ENCODE measurements at regions not wholly inside any gene's neighbourhood (a gene's known extent, or its start where the extent isn't known, plus 50 kb on each side); places are given as distances from the start of the nearest gene placed in this dataset.

DNA sequence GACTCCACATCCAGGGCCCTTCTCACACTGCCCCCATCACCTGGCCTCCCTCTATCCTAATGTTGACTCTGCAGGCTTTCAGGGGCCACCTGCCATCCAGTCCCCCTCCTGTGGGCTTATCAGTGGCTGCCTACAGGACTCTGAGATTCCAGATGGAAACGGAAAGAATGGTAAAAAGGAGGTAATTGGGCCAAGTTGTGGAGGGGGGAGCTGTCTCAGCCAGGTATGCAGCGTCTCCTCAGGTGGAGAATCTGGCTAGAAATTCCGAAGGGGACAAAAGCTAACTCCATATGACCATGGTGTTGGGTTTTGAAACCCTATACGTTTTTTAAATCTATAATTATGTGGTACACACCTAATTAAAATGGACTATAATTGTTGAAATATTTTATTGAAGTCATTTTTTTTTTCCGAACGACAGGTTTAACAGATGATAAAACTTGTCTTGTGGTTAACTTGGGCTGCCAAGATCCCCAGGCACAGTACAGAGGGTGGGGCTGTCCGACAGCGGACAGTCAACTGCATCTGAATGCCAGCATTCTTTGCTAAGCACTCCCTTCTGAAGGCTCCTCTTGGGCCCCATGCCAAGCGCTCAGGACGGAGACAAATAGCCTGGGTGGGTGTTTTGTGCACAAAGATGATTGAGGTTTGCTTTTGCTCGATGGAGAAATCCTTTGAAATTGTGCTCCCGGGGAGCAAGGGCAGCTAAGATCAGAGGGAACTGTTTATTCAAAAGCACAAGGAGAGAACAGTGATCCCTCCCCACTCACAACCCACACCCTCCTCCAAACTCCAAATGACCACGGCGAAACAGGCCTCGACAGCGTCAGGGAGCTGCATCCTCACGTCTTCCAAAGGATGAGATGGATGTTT, 365.6 kb downstream of the BCL11B start:
- CTCF ChIA-PET: no interaction called here
- TF ChIP-seq, protein P1, sequence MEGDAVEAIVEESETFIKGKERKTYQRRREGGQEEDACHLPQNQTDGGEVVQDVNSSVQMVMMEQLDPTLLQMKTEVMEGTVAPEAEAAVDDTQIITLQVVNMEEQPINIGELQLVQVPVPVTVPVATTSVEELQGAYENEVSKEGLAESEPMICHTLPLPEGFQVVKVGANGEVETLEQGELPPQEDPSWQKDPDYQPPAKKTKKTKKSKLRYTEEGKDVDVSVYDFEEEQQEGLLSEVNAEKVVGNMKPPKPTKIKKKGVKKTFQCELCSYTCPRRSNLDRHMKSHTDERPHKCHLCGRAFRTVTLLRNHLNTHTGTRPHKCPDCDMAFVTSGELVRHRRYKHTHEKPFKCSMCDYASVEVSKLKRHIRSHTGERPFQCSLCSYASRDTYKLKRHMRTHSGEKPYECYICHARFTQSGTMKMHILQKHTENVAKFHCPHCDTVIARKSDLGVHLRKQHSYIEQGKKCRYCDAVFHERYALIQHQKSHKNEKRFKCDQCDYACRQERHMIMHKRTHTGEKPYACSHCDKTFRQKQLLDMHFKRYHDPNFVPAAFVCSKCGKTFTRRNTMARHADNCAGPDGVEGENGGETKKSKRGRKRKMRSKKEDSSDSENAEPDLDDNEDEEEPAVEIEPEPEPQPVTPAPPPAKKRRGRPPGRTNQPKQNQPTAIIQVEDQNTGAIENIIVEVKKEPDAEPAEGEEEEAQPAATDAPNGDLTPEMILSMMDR (IDR thresholded peaks at IDR 0.05; ENCODE audit: insufficient read depth, low read length, missing control alignments): no peak
- H3K4me3 ChIP-seq (ENCODE audit: low read depth, low read length): no peak overlapping the region
- no peak for DNase-seq (ENCODE audit: low read depth, low spot score)
- POLR2A ChIA-PET: no interaction called here

- H3K4me3 ChIP-seq (ENCODE audit: low read depth, low read length): no peak overlapping the region
- DNase-seq (ENCODE audit: low read depth, low spot score): no peak
- ChIA-PET POLR2A (no interaction called here), CTCF (no interaction called here)
- TF ChIP-seq, protein P1 (IDR thresholded peaks at IDR 0.05; ENCODE audit: insufficient read depth, low read length, missing control alignments): no peak
Observed at GRCh38 chr14:98907271-98907670, 364.7 kb downstream of the BCL11B start.

DNA sequence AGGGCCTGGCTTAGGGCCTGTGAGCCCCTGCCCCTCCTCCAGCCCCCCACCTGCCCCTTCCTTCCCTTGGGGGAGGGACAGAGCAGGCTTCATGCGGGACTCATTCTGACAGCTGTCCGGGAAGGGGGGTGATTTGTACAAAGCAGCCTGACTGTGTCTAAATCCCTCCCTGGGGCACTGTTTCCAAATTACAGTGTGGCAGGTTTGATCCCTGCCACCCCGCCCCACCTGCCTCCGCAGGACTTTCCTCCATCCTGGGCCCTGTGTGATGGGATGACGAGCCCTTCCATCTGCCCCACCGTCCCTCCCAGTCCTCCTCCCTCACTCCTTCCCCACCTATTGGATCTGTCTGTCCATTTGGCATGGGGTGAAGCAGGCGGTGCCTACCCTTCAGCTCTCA, 363.9 kb downstream of the BCL11B start:
- TF ChIP-seq, protein P1 (IDR thresholded peaks at IDR 0.05; ENCODE audit: insufficient read depth, low read length, missing control alignments): no peak
- ChIA-PET POLR2A (no interaction called here), CTCF (no interaction called here)
- H3K4me3 ChIP-seq (ENCODE audit: low read depth, low read length): no peak overlapping the region
- no peak for DNase-seq (ENCODE audit: low read depth, low spot score)

DNA sequence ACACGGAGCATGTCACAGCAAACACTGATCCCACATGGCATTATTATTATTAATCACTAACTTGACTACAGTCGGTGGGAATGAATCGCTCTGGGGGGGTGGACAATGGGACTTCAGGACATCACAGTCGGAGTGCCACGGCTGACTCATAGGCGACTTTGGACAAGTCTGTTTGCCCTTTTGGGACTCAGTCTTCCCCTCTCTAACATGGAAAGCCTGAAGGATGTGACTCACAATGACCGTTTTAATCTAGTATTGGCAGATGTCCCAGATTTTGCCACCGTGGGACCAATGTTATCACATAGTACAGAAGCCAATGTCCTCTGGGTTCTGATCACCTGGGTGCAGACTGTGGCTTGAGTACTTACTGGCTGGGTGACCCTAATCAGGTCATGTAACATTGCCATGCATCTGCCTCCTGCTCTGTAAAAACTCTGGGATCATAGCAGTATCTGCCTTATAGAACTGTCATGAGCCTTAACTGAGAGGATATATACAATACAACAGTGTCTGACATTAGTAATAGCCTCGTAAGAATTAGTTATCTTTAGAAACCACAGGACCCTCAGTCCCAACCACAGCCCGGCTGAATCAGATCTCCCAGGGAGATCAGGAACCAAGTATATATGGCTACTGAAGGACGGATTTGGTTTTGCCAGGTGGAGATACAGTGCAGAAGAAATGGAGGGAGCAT, 362.6 kb downstream of the BCL11B start:
- ChIA-PET POLR2A (no interaction called here), CTCF (no interaction called here)
- no peak overlapping the region for H3K4me3 ChIP-seq (ENCODE audit: low read depth, low read length)
- DNase-seq (ENCODE audit: low read depth, low spot score): no peak
- TF ChIP-seq, protein P1 (IDR thresholded peaks at IDR 0.05; ENCODE audit: insufficient read depth, low read length, missing control alignments): no peak

GRCh38 chr14:98910061-98910460, 361.9 kb downstream of the BCL11B start:
- TF ChIP-seq, protein P1 (IDR thresholded peaks at IDR 0.05; ENCODE audit: insufficient read depth, low read length, missing control alignments): no peak
- ChIA-PET POLR2A (no interaction called here), CTCF (no interaction called here)
- DNase-seq (ENCODE audit: low read depth, low spot score): no peak
- no peak overlapping the region for H3K4me3 ChIP-seq (ENCODE audit: low read depth, low read length)

GRCh38 chr14:98912655-98913054, 359.3 kb downstream of the BCL11B start:
- DNase-seq (ENCODE audit: low read depth, low spot score): no peak
- TF ChIP-seq, protein P1 (IDR thresholded peaks at IDR 0.05; ENCODE audit: insufficient read depth, low read length, missing control alignments): no peak
- CTCF ChIA-PET: no interaction called here
- H3K4me3 ChIP-seq (ENCODE audit: low read depth, low read length): no peak overlapping the region
- POLR2A ChIA-PET: no interaction called here

Data from AG04449 (cell line).